ENCODE measurements at regions not wholly inside any gene's neighbourhood (a gene's known extent, or its start where the extent isn't known, plus 50 kb on each side); places are given as distances from the start of the nearest gene placed in this dataset.

- no peaks in the 10 kb centered on the region for H3F3A ChIP-seq (ENCODE audit: low read length, unreplicated experiment)
- H3K4me2 ChIP-seq (ENCODE audit: low read length), result no peak overlapping the region
- no peak overlapping the region for H3K27ac ChIP-seq (ENCODE audit: low read length)
- no peak overlapping the region for H2AFZ ChIP-seq (ENCODE audit: low read length)
- no peak for ATAC-seq
- H3K4me1 ChIP-seq (ENCODE audit: insufficient read depth, low read length), result no peaks in the 10 kb centered on the region
- no peaks in the 10 kb centered on the region for H4K20me1 ChIP-seq (ENCODE audit: low read length)
- H3K27me3 ChIP-seq (ENCODE audit: low read length), result no peaks in the 10 kb centered on the region
- CTCF ChIA-PET, result no interaction called here
- no TSS peak for BruUV-seq (replicated peaks)
- H3K9me2 ChIP-seq (replicated peaks; ENCODE audit: low read length), result no peaks in the 10 kb centered on the region
- no peak overlapping the region for H3K9ac ChIP-seq (ENCODE audit: low read length)
- no peaks in the 10 kb centered on the region for H3K9me3 ChIP-seq (ENCODE audit: low read length)
- intact Hi-C loops (cut with micrococcal nuclease), result no loop called here
- TF ChIP-seq EZH2phosphoT487 (IDR thresholded peaks at IDR 0.05; ENCODE audit: borderline replicate concordance, low read length), result no peak
- TF ChIP-seq EZH2 (IDR thresholded peaks at IDR 0.05; ENCODE audit: low read length, unreplicated experiment), result no peak
- TF ChIP-seq, protein P1, sequence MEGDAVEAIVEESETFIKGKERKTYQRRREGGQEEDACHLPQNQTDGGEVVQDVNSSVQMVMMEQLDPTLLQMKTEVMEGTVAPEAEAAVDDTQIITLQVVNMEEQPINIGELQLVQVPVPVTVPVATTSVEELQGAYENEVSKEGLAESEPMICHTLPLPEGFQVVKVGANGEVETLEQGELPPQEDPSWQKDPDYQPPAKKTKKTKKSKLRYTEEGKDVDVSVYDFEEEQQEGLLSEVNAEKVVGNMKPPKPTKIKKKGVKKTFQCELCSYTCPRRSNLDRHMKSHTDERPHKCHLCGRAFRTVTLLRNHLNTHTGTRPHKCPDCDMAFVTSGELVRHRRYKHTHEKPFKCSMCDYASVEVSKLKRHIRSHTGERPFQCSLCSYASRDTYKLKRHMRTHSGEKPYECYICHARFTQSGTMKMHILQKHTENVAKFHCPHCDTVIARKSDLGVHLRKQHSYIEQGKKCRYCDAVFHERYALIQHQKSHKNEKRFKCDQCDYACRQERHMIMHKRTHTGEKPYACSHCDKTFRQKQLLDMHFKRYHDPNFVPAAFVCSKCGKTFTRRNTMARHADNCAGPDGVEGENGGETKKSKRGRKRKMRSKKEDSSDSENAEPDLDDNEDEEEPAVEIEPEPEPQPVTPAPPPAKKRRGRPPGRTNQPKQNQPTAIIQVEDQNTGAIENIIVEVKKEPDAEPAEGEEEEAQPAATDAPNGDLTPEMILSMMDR (conservative IDR thresholded peaks at IDR 0.05; ENCODE audit: low read depth, low read length), result no peak
- no peaks in the 10 kb centered on the region for H3K79me2 ChIP-seq (ENCODE audit: low read length)
- H3K36me3 ChIP-seq (ENCODE audit: low read depth, low read length), result no peaks in the 10 kb centered on the region
- POLR2A ChIA-PET (ENCODE audit: unreplicated experiment), result no interaction called here
- no peak for DNase-seq
- H3K4me3 ChIP-seq (ENCODE audit: low read length), result no peak overlapping the region
Measured at GRCh38 chr5:57705769-57706168, 223.2 kb upstream of the ACTBL2 start.

DNA sequence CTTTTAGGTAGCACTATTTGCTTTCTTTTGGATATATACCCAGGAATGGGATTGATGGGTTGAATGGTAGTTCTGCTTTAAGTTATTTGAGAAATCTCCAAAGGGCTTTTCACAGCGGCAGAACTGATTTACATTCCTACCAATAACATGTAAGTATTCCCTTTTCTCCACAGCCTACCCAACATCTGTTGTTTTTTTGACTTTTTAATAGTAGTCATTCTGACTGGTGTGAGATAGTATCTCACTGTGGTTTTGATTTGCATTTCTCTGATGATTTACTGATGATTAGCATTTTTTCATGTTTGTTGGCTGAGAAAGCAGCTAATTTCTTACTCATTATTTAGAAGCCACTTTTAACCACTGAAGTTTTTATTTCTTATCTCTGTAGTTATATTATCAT, 221.1 kb upstream of the ACTBL2 start:
- Histone ChIP-seq H3K9me2 (replicated peaks; ENCODE audit: low read length) (no peaks in the 10 kb centered on the region), H3K36me3 (ENCODE audit: low read depth, low read length) (no peaks in the 10 kb centered on the region), H3K27ac (ENCODE audit: low read length) (no peak overlapping the region), H3K4me3 (ENCODE audit: low read length) (no peak overlapping the region), H3K4me2 (ENCODE audit: low read length) (no peak overlapping the region), H3F3A (ENCODE audit: low read length, unreplicated experiment) (no peaks in the 10 kb centered on the region), H3K27me3 (ENCODE audit: low read length) (no peaks in the 10 kb centered on the region), H3K9me3 (ENCODE audit: low read length) (no peaks in the 10 kb centered on the region), H3K4me1 (ENCODE audit: insufficient read depth, low read length) (peaks cover 7% of the 10 kb centered on the region; the same call in 1 of the 2 replicates), H4K20me1 (ENCODE audit: low read length) (no peaks in the 10 kb centered on the region), H3K9ac (ENCODE audit: low read length) (no peak overlapping the region), H2AFZ (ENCODE audit: low read length) (no peak overlapping the region), H3K79me2 (ENCODE audit: low read length) (no peaks in the 10 kb centered on the region)
- ATAC-seq, result no peak
- POLR2A ChIA-PET (ENCODE audit: unreplicated experiment), result no interaction called here
- DNase-seq, result no peak
- intact Hi-C loops (cut with micrococcal nuclease), result no loop called here
- no TSS peak for BruUV-seq (replicated peaks)
- CTCF ChIA-PET, result no interaction called here
- no peak for TF ChIP-seq EZH2 (IDR thresholded peaks at IDR 0.05; ENCODE audit: low read length, unreplicated experiment)
- TF ChIP-seq, protein P1 (conservative IDR thresholded peaks at IDR 0.05; ENCODE audit: low read depth, low read length), result no peak
- no peak for TF ChIP-seq EZH2phosphoT487 (IDR thresholded peaks at IDR 0.05; ENCODE audit: borderline replicate concordance, low read length)

DNA sequence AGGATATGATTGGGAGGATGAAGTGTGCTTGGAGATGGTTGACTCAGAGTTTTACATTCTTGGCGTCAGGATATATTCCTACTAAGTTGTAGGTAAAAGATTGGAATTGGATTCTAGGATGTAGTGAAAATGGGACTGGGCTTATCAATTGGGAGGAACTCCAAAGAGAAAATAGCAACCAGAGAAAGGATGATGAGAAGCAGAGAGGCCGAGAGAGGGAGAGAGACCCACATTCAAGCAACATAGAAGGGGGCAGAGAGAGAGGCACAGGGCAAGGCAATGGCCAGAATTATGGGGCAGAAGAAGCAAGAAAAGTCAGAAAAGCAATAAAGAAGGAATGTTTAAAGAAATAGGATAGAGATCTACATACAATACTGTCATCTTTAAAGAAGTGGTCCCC, 217.9 kb upstream of the ACTBL2 start:
- Histone ChIP-seq H3K4me1 (ENCODE audit: insufficient read depth, low read length) (peaks cover 18% of the 10 kb centered on the region), H3K36me3 (ENCODE audit: low read depth, low read length) (no peaks in the 10 kb centered on the region), H3K9me2 (replicated peaks; ENCODE audit: low read length) (no peaks in the 10 kb centered on the region), H3K27ac (ENCODE audit: low read length) (no peak overlapping the region), H3K4me2 (ENCODE audit: low read length) (no peak overlapping the region), H3K27me3 (ENCODE audit: low read length) (no peaks in the 10 kb centered on the region), H4K20me1 (ENCODE audit: low read length) (no peaks in the 10 kb centered on the region), H3F3A (ENCODE audit: low read length, unreplicated experiment) (no peaks in the 10 kb centered on the region), H3K4me3 (ENCODE audit: low read length) (no peak overlapping the region), H2AFZ (ENCODE audit: low read length) (no peak overlapping the region), H3K9me3 (ENCODE audit: low read length) (no peaks in the 10 kb centered on the region), H3K9ac (ENCODE audit: low read length) (no peak overlapping the region), H3K79me2 (ENCODE audit: low read length) (no peaks in the 10 kb centered on the region)
- BruUV-seq (replicated peaks), result no TSS peak
- no peak for ATAC-seq
- POLR2A ChIA-PET (ENCODE audit: unreplicated experiment), result no interaction called here
- DNase-seq, result no peak
- CTCF ChIA-PET, result no interaction called here
- TF ChIP-seq EZH2 (IDR thresholded peaks at IDR 0.05; ENCODE audit: low read length, unreplicated experiment), result no peak
- no peak for TF ChIP-seq EZH2phosphoT487 (IDR thresholded peaks at IDR 0.05; ENCODE audit: borderline replicate concordance, low read length)
- TF ChIP-seq, protein P1 (conservative IDR thresholded peaks at IDR 0.05; ENCODE audit: low read depth, low read length), result no peak
- intact Hi-C loops (cut with micrococcal nuclease), result no loop called here

Measured in PC-3 (cell line).